ENCODE measurements at regions not wholly inside any gene's neighbourhood (a gene's known extent, or its start where the extent isn't known, plus 50 kb on each side); places are given as distances from the start of the nearest gene placed in this dataset.

DNA sequence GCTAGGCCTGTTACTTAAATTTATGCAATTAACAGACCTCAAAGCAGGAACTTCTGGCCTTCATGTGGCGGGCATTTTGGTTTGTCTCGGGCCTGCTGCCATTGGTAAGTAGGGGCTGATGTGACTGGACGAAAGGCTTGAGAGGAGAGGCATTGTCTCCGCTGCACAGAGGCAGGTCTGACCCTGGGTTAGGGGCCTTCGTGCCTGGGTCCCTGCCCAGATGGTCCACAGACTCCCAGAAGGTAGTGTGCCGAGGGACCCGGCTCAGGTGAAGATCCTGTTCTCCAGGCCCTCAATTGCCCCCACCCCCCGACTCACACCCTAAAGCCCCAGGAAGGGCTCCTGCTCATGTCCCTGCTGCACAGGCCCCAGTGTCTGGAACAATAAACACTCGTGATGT lies 764.9 kb downstream of the TMEM182 start:
- DNase-seq: no peak

DNA sequence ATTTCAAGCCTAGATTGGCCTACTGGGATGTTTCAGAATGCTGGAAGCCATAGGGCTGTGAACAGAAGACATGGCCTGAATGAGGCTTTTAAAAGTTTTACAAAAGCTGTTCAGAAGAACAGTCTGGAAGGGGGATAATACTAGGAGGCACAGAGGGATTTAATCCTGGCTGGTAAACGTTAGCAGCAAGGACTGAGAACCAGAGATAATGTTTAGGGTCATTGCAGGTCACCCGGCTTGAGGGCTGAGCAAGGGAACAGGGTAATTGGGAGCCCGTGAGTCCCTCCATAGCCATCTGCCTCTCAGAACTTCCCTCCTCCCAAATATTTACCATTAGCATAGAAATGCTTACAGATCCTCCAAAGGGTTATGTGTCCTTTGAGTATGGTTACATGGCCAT lies 765.4 kb downstream of the TMEM182 start:
- no peak for DNase-seq

DNA sequence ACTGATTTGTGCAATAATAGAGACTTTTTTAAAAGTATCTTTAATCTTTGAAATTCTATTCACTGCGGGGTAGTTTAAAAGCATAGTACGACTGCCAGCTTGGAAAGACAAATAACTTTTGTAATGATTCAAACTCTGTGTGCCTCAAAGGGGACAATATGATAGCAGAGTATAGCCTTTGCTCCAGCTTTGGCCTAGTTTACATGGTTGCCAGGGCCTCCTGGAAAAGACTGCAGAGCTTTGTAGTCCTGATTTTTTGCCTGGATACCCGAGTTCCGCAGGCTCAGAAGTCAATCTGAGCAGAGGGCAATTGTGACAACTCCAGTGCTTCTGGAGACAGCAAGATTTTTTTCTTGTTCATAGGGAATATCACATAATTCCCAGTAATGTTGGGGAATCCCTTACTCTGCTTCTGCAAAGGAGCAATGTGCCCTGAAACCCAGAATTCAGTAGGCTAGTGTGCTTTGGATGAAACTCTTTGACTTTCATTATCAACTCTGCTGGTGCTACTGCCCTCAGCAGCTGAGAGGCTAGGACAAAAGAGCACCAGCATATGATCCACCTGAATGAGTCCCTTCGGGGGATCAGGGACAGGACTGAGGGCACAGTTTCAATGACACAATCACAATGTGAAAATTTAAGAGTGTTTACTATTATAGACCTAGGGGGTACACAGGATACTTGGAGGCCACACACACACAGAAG lies 768.1 kb downstream of the TMEM182 start:
- no peak for DNase-seq

GRCh38 chr2:103552775-103553174 lies 790.9 kb downstream of the TMEM182 start:
- no peak for DNase-seq

GRCh38 chr2:103594823-103595222 lies 833.0 kb downstream of the TMEM182 start:
- DNase-seq: no peak

DNA sequence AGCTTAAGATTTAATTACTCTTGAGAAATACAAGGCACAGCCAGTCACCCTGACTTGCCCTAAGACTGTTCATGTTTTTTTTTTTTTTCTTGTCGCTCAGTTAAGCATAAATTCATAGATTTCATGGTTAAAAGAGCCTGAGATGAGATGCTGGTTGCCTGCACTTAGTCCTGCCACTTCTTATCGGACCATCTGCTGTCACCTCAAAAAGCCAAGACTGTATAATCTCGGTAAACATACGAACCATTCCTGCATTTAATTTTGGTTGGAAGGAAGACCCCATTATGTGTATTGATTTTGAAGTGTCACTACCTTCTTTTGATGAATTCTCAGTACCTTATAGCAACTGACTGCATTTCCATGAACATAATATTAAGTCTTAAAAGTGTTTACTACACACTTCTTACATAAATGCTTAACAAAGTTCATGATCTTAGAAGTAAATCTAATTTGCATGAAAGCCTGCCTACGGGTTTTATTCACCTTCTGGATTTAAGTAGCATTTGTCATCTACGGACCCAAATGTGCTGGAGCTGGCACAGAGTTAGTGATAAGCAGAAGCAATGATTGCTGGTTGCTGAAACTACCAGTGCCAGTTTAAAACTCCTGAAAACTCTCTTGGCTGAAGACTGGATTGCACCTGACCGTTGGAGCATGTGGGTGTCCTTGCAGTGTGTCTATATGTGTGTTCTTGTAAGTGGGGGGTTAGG lies 843.4 kb downstream of the TMEM182 start:
- DNase-seq: no peak

DNA sequence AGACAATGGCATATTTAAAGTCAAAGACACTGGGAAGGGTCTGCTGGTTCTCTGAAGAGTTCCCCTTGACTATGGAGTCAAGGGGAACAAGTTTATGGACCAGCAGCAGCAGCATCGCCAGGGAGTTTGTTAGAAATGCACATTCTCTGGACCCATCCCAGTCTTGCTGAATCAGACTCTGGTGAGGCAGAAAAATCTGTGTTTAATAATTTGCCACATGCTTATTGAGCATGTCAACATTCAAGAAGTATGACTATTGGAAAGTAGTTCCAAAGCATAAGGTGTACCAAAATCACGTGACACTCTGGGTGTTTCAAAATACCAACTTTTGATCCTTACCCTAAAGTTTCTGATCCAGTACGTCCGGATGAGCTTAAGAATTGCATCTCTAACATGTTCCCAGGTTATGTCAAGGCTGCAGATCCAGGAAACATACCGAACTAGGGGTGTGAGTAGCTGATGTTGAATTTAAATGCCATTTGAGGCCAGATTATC lies 853.8 kb downstream of the TMEM182 start:
- no peak for DNase-seq

GRCh38 chr2:103616891-103617290 lies 855.1 kb downstream of the TMEM182 start:
- no peak for DNase-seq

- DNase-seq: no peak
Measured at GRCh38 chr2:103618112-103618511, 856.3 kb downstream of the TMEM182 start.

DNA sequence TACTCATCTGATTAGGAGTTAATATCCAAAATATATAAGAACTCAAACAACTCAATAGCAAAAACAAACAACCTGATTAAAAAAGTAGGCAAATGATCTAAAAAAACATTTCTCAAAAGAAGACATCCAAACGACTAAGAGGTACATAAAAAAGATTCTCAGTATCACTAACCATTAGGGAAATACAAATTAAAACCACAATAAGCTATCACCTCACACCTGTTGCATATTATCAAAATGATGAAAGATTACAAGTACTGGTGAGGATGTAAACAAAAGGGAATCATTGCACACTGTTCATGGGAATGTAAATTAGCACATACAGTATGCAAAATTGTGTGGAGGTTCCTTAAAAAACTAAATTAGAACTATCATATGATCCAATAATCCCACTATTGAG lies 865.5 kb downstream of the TMEM182 start:
- no peak for DNase-seq

DNA sequence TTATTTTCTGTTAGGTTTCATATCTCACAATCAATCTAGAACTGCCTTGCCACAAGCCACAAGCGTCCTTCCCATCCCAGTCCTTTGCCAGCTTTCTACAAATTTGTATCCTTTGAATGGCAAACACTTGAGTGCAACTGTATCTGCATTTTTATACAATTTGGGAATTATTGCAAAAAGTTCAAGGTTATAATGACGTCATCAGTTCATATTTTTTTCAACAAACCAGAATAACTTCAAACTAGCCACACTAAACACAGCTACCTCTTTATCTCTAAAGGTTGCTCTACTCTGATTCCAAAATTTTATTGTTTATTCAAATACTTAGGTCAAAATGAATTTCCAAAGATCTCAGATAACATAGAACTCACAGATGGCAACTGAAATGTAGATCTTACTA lies 877.1 kb downstream of the TMEM182 start:
- no peak for DNase-seq

GRCh38 chr2:103656558-103656957 lies 894.7 kb downstream of the TMEM182 start:
- no peak for DNase-seq

DNA sequence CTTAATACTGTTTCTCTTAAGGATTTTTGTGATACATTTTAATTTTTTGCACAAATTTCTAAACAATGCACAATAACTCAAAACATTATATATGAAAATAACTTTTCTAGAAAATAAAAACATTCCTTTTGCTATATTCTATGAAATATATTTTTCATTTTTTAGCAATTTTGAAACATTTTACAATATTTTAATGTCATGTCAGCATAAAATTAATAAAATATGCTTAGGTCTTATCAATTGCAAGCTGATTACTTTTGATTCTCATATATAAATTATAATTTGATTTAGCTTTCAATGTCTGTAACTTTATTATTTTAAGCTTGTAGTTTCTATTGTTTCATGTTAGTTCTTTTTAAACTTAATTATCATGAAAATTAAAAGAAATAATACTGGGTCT lies 898.7 kb downstream of the TMEM182 start:
- no peak for DNase-seq

GRCh38 chr2:103660947-103661346 lies 899.1 kb downstream of the TMEM182 start:
- DNase-seq: no peak

DNA sequence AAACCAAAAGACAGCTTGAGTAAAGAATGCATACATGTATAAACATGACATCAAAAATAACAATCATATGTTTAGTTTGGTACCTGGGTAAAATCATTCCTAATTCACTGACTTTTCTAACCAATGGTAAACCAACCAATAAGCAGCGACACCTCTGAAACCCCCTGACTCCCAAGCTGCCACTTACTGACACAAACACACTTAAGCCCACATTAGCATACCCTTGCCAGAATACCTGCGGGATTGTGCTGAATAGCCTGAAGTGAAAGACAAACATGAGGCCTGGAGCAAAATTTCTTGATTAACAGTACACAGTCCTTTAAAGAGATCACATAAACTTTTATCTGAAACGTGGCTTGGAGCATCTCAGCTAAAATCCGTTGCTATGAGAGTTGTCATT lies 902.9 kb downstream of the TMEM182 start:
- DNase-seq: no peak

DNA sequence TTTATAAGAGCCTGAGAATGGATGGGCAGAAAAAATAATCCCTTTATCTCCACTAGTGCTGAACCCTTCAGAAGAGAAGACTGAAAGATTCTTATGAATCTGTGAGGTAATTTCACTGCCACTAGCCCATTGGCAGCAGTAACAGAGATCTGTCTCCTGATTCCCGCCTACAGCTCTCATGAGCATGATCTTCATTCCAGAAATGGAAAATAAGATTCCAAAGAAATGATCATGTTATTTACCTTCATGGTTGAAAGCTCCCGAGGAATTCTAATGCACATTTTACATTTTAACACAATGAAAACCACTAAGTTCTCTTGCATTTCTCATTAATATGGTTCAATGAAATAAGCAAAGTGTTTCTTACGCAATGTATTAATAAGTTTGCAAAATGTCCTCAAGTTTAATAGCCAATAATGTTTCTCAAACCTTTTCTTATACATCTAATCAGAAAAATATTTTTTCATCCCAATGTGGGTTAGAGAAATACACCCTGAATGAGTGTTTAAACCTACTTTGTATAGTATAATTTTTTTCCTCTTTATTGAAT lies 905.6 kb downstream of the TMEM182 start:
- DNase-seq: no peak

DNA sequence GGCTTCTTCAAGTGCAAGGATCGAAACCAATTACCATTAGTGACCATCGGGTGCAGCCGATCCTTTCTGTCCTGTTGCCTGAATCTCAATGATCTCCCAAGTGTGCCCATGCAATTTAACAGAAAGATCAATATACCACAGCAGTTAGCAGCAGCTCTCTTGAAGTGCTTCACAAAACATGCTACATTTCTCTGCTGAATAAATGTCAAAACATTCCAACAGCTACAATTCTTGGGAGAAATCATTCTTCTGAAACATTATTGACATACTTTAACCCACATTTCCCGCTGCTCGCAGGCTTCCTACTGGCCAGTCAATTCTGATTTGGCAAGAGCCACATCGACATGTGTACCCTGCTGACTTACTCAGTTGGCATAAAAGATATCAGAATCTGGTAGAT lies 907.7 kb downstream of the TMEM182 start:
- no peak for DNase-seq
